ENCODE measurements at regions not wholly inside any gene's neighbourhood (a gene's known extent, or its start where the extent isn't known, plus 50 kb on each side); places are given as distances from the start of the nearest gene placed in this dataset.

DNA sequence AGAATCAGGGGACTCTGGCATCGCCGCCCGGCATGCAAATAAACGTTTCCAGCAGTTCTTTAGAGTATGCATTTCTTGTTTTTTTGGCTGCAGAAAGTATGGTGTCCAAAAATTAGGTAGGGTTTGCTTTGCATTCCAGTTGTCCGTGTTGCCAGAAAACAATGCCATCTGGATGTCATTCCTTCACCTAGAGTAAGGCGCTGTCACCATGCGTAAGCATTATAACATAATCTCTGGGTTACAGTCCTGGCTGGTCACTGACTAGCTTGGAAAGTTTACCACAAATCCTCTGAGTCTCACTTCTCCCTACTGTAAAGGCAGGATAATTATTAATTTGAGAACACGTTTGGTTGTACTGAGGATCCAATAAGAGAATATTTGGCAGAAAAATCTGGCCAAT, 457.7 kb downstream of the XYLT1 start:
- H3K23ac ChIP-seq (ENCODE audit: low read depth, low read length) = no peak overlapping the region
- no peaks in the 10 kb centered on the region for H3K9me1 ChIP-seq (ENCODE audit: insufficient read depth, low read length)
- H3K4me3 ChIP-seq (ENCODE audit: insufficient read depth, low read depth, low read length) = no peak overlapping the region
- no peak overlapping the region for H3K9ac ChIP-seq (ENCODE audit: low read depth, low read length)
- no peak overlapping the region for H3K4ac ChIP-seq (ENCODE audit: low read depth, low read length)
- no peak for DNase-seq
- no peak for ATAC-seq (ENCODE audit: low read depth)
- H2AFZ ChIP-seq (replicated peaks; ENCODE audit: low read length, poor library complexity) = no peak overlapping the region
- POLR2A ChIA-PET (ENCODE audit: unreplicated experiment) = no interaction called here
- no peaks in the 10 kb centered on the region for H3K4me1 ChIP-seq (ENCODE audit: control insufficient read depth, insufficient read depth, low read length)
- TF ChIP-seq BHLHE40 (IDR thresholded peaks at IDR 0.05; ENCODE audit: low read depth, low read length) = no peak
- TF ChIP-seq MXI1 (IDR thresholded peaks at IDR 0.05; ENCODE audit: borderline replicate concordance, low read depth, low read length) = no peak
- no peak for TF ChIP-seq RAD21 (IDR thresholded peaks at IDR 0.05; ENCODE audit: low read length)
- no peak for TF ChIP-seq CHD1 (IDR thresholded peaks at IDR 0.05; ENCODE audit: low read depth, low read length)
- no peak for TF ChIP-seq CEBPB (IDR thresholded peaks at IDR 0.05; ENCODE audit: low read depth, low read length)
- TF ChIP-seq, protein P1, sequence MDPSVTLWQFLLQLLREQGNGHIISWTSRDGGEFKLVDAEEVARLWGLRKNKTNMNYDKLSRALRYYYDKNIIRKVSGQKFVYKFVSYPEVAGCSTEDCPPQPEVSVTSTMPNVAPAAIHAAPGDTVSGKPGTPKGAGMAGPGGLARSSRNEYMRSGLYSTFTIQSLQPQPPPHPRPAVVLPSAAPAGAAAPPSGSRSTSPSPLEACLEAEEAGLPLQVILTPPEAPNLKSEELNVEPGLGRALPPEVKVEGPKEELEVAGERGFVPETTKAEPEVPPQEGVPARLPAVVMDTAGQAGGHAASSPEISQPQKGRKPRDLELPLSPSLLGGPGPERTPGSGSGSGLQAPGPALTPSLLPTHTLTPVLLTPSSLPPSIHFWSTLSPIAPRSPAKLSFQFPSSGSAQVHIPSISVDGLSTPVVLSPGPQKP (IDR thresholded peaks at IDR 0.05; ENCODE audit: borderline replicate concordance, low read depth, low read length) = no peak
- TF ChIP-seq RCOR1 (IDR thresholded peaks at IDR 0.05; ENCODE audit: insufficient replicate concordance, low read length) = no peak
- TF ChIP-seq NFE2L2 (IDR thresholded peaks at IDR 0.05; ENCODE audit: low read depth, low read length) = no peak
- TF ChIP-seq MAZ (IDR thresholded peaks at IDR 0.05; ENCODE audit: borderline replicate concordance, low read depth, low read length) = no peak
- TF ChIP-seq, protein P2, sequence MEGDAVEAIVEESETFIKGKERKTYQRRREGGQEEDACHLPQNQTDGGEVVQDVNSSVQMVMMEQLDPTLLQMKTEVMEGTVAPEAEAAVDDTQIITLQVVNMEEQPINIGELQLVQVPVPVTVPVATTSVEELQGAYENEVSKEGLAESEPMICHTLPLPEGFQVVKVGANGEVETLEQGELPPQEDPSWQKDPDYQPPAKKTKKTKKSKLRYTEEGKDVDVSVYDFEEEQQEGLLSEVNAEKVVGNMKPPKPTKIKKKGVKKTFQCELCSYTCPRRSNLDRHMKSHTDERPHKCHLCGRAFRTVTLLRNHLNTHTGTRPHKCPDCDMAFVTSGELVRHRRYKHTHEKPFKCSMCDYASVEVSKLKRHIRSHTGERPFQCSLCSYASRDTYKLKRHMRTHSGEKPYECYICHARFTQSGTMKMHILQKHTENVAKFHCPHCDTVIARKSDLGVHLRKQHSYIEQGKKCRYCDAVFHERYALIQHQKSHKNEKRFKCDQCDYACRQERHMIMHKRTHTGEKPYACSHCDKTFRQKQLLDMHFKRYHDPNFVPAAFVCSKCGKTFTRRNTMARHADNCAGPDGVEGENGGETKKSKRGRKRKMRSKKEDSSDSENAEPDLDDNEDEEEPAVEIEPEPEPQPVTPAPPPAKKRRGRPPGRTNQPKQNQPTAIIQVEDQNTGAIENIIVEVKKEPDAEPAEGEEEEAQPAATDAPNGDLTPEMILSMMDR (conservative IDR thresholded peaks at IDR 0.05; ENCODE audit: low read depth, low read length) = no peak
- no peak for TF ChIP-seq MAFK (IDR thresholded peaks at IDR 0.05; ENCODE audit: low read depth, low read length)
- TF ChIP-seq POLR2A (IDR thresholded peaks at IDR 0.05; ENCODE audit: low read depth, low read length) = no peak
- TF ChIP-seq FOS (IDR thresholded peaks at IDR 0.05; ENCODE audit: low read depth, low read length) = no peak
- TF ChIP-seq, protein P3, sequence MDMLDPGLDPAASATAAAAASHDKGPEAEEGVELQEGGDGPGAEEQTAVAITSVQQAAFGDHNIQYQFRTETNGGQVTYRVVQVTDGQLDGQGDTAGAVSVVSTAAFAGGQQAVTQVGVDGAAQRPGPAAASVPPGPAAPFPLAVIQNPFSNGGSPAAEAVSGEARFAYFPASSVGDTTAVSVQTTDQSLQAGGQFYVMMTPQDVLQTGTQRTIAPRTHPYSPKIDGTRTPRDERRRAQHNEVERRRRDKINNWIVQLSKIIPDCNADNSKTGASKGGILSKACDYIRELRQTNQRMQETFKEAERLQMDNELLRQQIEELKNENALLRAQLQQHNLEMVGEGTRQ (IDR thresholded peaks at IDR 0.05; ENCODE audit: low read depth, low read length) = no peak
- no peak for TF ChIP-seq SMC3 (IDR thresholded peaks at IDR 0.05; ENCODE audit: low read depth, low read length)
- no peak for TF ChIP-seq RFX5 (IDR thresholded peaks at IDR 0.05; ENCODE audit: low read depth, low read length)
- CTCF ChIA-PET = no interaction called here
- peaks cover 4% of the 10 kb centered on the region for H3K9me3 ChIP-seq (ENCODE audit: control insufficient read depth, insufficient read depth, low read length)
- no peak overlapping the region for H4K91ac ChIP-seq (ENCODE audit: insufficient read depth, low read depth, low read length)
- no peak overlapping the region for H2BK5ac ChIP-seq (ENCODE audit: low read depth, low read length, poor library complexity, severe bottlenecking)
- no peak overlapping the region for H2AK5ac ChIP-seq (ENCODE audit: low read depth, low read length)
- H2BK15ac ChIP-seq (ENCODE audit: low read depth, low read length) = no peak overlapping the region
- no peak overlapping the region for H3K18ac ChIP-seq (ENCODE audit: low read depth, low read length)
- no peak overlapping the region for H3K14ac ChIP-seq (replicated peaks; ENCODE audit: low read depth, low read length)
- H3K79me1 ChIP-seq (ENCODE audit: low read depth in 1 of 2, low read length in 2 of 2) = no peaks in the 10 kb centered on the region
- H3K4me2 ChIP-seq (ENCODE audit: low read depth, low read length) = no peak overlapping the region
- no peak overlapping the region for H2AK9ac ChIP-seq (replicated peaks; ENCODE audit: low read depth, low read length, poor library complexity)
- 94% methylated on average over 3 of the region's 8 CpGs; no CpG with 5 or more reads in 1 of the 2 experiments for WGBS, 2 experiments (ENCODE audit: extremely low coverage in 2 of 2, insufficient read length in 1 of 2)
- intact Hi-C loops (cut with micrococcal nuclease) = no loop called here
- H3K56ac ChIP-seq (ENCODE audit: extremely low read depth, insufficient read depth, low read length) = no peak overlapping the region
- dilution Hi-C loops (cut with HindIII; ENCODE audit: low sequenced_read_pairs, unreplicated experiment) = no loop called here
- no peak overlapping the region for H4K5ac ChIP-seq (ENCODE audit: low read depth, low read length)
- H3K27ac ChIP-seq (ENCODE audit: insufficient read depth, low read length) = no peak overlapping the region
- in situ Hi-C loops (cut with MboI; ENCODE audit: low sequenced_read_pairs) = no loop called here
- BruUV-seq (replicated peaks) = no TSS peak
- H3K36me3 ChIP-seq (ENCODE audit: control insufficient read depth, insufficient read depth, low read length) = no peaks in the 10 kb centered on the region
- no peak overlapping the region for H4K8ac ChIP-seq (ENCODE audit: low read depth in 2 of 2, low read length in 2 of 2)
- no peak overlapping the region for H2BK20ac ChIP-seq (ENCODE audit: low read depth, low read length)
- no peaks in the 10 kb centered on the region for H4K20me1 ChIP-seq (ENCODE audit: insufficient read depth, low read length)
- no peak overlapping the region for H2BK120ac ChIP-seq (ENCODE audit: low read depth, low read length)
- H3K27me3 ChIP-seq (ENCODE audit: control insufficient read depth, insufficient read depth, low read length) = no peaks in the 10 kb centered on the region
